ENCODE measurements at regions not wholly inside any gene's neighbourhood (a gene's known extent, or its start where the extent isn't known, plus 50 kb on each side); places are given as distances from the start of the nearest gene placed in this dataset.

DNA sequence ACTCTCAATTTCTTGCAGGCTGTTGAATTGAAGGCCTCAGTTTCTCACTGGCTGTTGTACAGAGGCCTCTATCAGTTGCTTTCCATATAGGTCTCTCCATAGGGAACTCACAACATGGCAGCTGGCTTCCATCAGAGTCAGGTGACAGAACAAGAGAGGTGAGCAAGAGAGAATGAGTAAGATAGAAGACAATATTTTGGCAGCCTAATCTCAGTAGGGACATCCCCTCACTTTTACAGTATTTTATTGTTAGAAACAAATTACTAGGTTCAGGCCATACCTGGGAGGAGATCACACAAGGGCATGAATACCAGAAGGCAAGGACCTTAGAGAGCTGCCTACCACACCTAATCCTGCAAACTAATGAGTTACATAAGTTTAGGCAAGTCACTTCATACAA, 162.8 kb downstream of the ATP6V1G3 start:
- Mint-ChIP-seq H3K9me3 (peaks cover 6% of the 10 kb centered on the region), H3K27ac (no peak overlapping the region), H3K4me3 (no peak overlapping the region), H3K36me3 (ENCODE audit: low read depth) (no peaks in the 10 kb centered on the region), H3K4me1 (no peaks in the 10 kb centered on the region), H3K27me3 (ENCODE audit: low read depth) (no peaks in the 10 kb centered on the region)
- TF ChIP-seq, protein P1, sequence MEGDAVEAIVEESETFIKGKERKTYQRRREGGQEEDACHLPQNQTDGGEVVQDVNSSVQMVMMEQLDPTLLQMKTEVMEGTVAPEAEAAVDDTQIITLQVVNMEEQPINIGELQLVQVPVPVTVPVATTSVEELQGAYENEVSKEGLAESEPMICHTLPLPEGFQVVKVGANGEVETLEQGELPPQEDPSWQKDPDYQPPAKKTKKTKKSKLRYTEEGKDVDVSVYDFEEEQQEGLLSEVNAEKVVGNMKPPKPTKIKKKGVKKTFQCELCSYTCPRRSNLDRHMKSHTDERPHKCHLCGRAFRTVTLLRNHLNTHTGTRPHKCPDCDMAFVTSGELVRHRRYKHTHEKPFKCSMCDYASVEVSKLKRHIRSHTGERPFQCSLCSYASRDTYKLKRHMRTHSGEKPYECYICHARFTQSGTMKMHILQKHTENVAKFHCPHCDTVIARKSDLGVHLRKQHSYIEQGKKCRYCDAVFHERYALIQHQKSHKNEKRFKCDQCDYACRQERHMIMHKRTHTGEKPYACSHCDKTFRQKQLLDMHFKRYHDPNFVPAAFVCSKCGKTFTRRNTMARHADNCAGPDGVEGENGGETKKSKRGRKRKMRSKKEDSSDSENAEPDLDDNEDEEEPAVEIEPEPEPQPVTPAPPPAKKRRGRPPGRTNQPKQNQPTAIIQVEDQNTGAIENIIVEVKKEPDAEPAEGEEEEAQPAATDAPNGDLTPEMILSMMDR (IDR thresholded peaks at IDR 0.05; ENCODE audit: unreplicated experiment in 3 of 3), result no peak

DNA sequence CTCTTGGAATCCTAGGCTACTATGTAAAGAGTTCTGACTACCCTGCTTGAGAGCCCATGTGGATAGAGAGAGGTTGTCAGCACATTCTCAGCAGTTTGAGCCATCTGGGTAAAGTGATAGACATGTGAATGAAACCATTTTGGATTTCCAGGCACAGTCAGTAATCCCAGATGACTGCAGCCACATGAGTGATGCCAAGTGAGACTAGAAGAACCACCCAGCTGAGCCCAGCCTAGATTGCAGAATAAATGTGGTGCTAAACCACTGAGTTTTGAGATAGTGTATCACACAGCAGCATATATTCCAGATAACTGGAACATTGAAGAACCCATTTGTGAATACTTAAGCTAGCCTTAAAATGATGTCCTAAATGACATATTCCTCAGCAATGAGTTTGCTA, 166.2 kb downstream of the ATP6V1G3 start:
- H3K27ac Mint-ChIP-seq, result no peak overlapping the region
- TF ChIP-seq, protein P1 (IDR thresholded peaks at IDR 0.05; ENCODE audit: unreplicated experiment in 3 of 3), result no peak
- H3K9me3 Mint-ChIP-seq, result peaks cover 6% of the 10 kb centered on the region
- H3K4me3 Mint-ChIP-seq, result no peak overlapping the region
- H3K4me1 Mint-ChIP-seq, result no peaks in the 10 kb centered on the region
- H3K27me3 Mint-ChIP-seq (ENCODE audit: low read depth), result no peaks in the 10 kb centered on the region
- no peaks in the 10 kb centered on the region for H3K36me3 Mint-ChIP-seq (ENCODE audit: low read depth)

DNA sequence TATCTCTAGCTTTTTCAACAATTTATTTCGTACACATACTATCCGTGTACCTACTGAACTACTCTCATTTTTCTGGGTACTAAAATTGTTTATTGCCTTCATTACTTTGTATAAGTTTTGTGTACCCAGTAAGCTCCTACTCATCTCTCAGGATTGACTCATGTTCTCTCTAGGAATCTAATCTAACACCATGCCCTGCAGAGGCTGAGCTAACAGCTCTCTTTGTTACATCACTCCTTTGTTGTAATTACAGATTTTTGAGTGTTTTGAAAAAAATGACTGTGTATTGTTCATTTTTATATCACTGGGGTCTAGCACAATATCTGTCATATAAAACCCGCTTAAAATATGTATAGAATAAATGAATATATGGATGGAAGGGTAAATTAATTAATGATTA, 167.1 kb downstream of the ATP6V1G3 start:
- Mint-ChIP-seq H3K27ac (no peak overlapping the region), H3K4me3 (no peak overlapping the region), H3K4me1 (no peaks in the 10 kb centered on the region), H3K36me3 (ENCODE audit: low read depth) (no peaks in the 10 kb centered on the region), H3K9me3 (peaks cover 6% of the 10 kb centered on the region), H3K27me3 (ENCODE audit: low read depth) (no peaks in the 10 kb centered on the region)
- TF ChIP-seq, protein P1 (IDR thresholded peaks at IDR 0.05; ENCODE audit: unreplicated experiment in 3 of 3), result no peak
